GM21423 (cell line): ENCODE measurements at regions not wholly inside any gene's neighbourhood (a gene's known extent, or its start where the extent isn't known, plus 50 kb on each side); places are given as distances from the start of the nearest gene placed in this dataset.
"Not testable (repeated sequence)": the region's sequence is repeated elsewhere in the genome, so short reads cannot be mapped to it uniquely, and the experiment has no call there.

Experiments used
- ATAC-seq: cut with Tn5 transposase; IDR thresholded peaks from one replicate; pipeline ENCODE4 v1.9.1; 2021; ENCODE audit warnings: mild to moderate bottlenecking, moderate library complexity; ENCODE audit not compliant: unreplicated experiment

GRCh38 chr6:147958683-147959082 lies 384.0 kb upstream of the SASH1 start:
- no peak for ATAC-seq

- no peak for ATAC-seq
Observed at GRCh38 chr6:147961481-147962141, 381.0 kb upstream of the SASH1 start.

DNA sequence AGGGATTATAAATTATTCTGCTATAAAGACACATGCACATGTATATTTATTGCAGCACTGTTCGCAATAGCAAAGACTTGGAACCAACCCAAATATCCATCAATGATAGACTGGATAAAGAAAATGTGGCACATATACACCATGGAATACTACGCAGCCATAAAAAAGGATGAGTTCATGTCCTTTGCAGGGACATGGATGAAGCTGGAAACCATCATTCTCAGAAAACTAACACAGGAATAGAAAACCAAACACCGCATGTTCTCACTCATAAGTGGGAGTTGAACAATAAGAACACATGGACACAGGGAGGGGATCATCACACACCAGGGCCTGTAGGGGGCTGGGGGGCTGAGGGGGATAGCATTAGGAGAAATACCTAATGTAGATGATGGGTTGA lies 377.2 kb upstream of the SASH1 start:
- not testable (repeated sequence) for ATAC-seq

- peak; percentile 53 for ATAC-seq
Observed at GRCh38 chr6:147970970-147971369, 371.7 kb upstream of the SASH1 start.

- no peak for ATAC-seq
Observed at GRCh38 chr6:147972448-147972847, 370.2 kb upstream of the SASH1 start.

- no peak for ATAC-seq
Observed at GRCh38 chr6:147973806-147974205, 368.8 kb upstream of the SASH1 start.

- no peak for ATAC-seq
Observed at GRCh38 chr6:147974376-147974775, 368.3 kb upstream of the SASH1 start.

- no peak for ATAC-seq
Observed at GRCh38 chr6:147977851-147978465, 364.7 kb upstream of the SASH1 start.

DNA sequence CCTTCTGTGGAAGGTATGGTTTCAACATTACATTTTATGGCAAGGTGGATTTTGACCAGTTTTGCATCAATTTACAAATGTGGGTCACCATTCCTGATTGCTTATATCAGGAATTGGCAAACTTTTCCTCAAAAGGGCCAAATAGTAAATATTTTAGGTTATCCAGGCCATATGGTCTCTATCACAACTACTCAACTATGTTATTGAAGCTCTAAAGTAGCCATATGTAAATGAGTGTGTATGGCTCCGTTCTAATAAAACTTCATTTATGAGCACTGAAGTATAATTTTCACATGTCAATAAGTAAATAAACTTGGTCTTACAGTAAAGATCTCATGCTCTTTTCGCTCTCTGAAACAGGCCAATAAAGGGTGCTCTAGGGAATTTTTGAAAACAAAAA lies 362.7 kb upstream of the SASH1 start:
- no peak for ATAC-seq

GRCh38 chr6:147983581-147984366 lies 358.9 kb upstream of the SASH1 start:
- no peak for ATAC-seq

- ATAC-seq: no peak
Observed at GRCh38 chr6:147986846-147987245, 355.8 kb upstream of the SASH1 start.

DNA sequence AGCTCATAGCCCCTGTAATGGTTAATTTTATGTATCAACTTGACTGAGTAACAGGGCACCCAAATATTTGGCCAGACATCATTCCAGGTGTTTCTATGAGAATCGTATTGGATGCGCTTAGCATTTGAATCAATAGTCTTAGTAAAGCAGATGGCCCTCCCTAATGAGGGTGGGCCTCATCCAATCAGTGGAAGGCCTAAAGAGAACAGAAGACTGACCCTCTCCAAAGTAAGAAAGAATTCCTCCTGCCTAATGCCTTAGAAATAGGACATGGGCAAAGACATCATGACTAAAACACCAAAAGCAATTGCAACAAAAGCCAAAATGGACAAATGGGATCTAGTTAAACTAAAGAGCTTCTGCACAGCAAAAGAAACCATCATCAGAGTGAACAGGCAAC lies 352.5 kb upstream of the SASH1 start:
- ATAC-seq: no peak

GRCh38 chr6:147991961-147992360 lies 350.7 kb upstream of the SASH1 start:
- no peak for ATAC-seq

- ATAC-seq: no peak
Observed at GRCh38 chr6:147999001-147999540, 343.6 kb upstream of the SASH1 start.

- ATAC-seq: no peak
Observed at GRCh38 chr6:148001844-148002642, 340.6 kb upstream of the SASH1 start.

DNA sequence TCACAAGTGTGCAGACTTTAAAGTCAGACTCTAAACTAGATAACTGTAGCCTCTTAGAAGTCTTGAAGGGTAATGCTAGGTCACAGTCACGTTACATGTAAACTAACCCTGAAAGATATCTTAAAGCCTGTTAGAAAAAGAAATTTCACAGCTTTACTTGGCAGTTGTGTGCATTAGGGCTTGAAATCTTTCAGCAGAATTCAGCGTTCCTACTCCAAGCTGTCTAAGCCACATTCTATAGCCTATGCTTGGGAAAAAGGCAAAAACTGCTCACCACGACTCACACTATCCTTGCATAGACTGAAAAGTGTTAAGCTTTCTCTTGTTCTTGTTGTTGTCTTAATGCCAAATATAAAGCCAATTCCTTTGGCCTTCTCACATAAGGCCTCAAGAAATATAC lies 338.0 kb upstream of the SASH1 start:
- no peak for ATAC-seq

GRCh38 chr6:148005806-148006205 lies 336.8 kb upstream of the SASH1 start:
- no peak for ATAC-seq

GRCh38 chr6:148010516-148010915 lies 332.1 kb upstream of the SASH1 start:
- ATAC-seq: not testable (repeated sequence)

DNA sequence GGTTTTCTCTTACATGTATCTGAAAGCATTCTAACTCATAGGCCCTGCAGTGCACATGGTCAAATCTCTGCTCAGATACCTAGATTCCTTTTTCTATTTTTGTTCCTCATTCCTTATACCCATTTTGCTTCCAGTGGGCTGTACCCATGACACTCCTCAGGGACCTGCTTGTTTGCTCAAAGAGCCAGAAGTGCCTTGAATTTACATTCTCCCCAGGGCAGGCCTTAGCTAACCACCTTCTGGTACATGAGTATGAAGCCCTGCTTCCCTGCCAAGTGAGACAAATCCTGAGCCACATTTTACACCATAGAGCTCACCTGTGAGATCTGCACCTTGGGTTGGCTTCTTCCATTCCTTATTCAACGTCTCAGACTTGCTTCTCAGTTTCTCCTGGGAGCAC lies 326.6 kb upstream of the SASH1 start:
- no peak for ATAC-seq

GRCh38 chr6:148021165-148021564 lies 321.5 kb upstream of the SASH1 start:
- ATAC-seq: no peak

DNA sequence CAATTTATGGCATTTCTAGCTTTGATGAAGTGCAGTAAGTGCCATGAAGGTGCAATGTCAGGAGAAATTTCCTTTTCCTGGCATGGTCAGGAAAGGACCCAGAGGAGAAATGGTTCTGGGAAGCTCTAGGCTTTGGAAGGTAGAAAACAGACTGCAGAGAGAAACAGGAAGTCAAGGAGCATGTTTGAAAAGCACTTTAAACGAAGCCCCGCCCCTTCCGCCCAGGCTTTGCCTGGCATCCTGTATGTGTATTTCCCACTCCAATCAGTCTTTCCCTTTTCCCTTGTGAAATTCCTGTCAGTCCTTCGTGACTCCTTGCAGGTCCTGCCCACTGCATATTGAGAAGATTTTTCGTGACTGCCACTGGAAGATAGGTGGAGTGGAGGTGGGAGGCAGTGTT lies 320.9 kb upstream of the SASH1 start:
- ATAC-seq: no peak
